DOHH2 (cell line): ENCODE measurements at regions not wholly inside any gene's neighbourhood (a gene's known extent, or its start where the extent isn't known, plus 50 kb on each side); places are given as distances from the start of the nearest gene placed in this dataset.

Experiments
- H3F3A ChIP-seq: fragments of 200-600 bp; sonication (generic), shearing (Covaris generic); 2 replicates; pipeline ENCODE4 v1.6.0; 2016; ENCODE audit warnings: antibody characterized with exemption, mild to moderate bottlenecking; ENCODE audit not compliant: control insufficient read depth, insufficient read depth
- H3K27ac ChIP-seq: fragments of 200-600 bp; sonication (generic); 2 replicates; pipeline ENCODE4 v1.5.1; 2014; ENCODE audit warnings: low read depth, mild to moderate bottlenecking, low read length, moderate library complexity
- H3K27me3 ChIP-seq: fragments of 200-600 bp; sonication (generic); 2 replicates; pipeline ENCODE4 v1.6.1; 2014; ENCODE audit warnings: mild to moderate bottlenecking, low read length, mixed read lengths; ENCODE audit not compliant: control insufficient read depth
- H3K36me3 ChIP-seq: fragments of 200-600 bp; sonication (generic); 2 replicates; pipeline ENCODE4 v1.6.1; 2014; ENCODE audit warnings: mild to moderate bottlenecking, low read length, moderate library complexity, mixed read lengths; ENCODE audit not compliant: control insufficient read depth
- H3K4me1 ChIP-seq: fragments of 200-600 bp; sonication (generic); 2 replicates; pipeline ENCODE4 v1.6.1; 2014; ENCODE audit warnings: mild to moderate bottlenecking, low read length, mixed read lengths; ENCODE audit not compliant: control insufficient read depth
- H3K4me2 ChIP-seq: fragments of 200-600 bp; sonication (generic); 2 replicates; pipeline ENCODE4 v1.6.0; 2014; ENCODE audit warnings: mild to moderate bottlenecking, low read length, moderate library complexity
- H3K4me3 ChIP-seq: fragments of 200-600 bp; sonication (generic); 2 replicates; pipeline ENCODE4 v1.5.1; 2014; ENCODE audit warnings: mild to moderate bottlenecking, low read length, mixed read lengths
- H3K79me2 ChIP-seq: fragments of 200-600 bp; sonication (generic); 2 replicates; pipeline ENCODE4 v1.6.1; 2014; ENCODE audit warnings: mild to moderate bottlenecking, low read length, mixed read lengths; ENCODE audit not compliant: control insufficient read depth
- H3K9me2 ChIP-seq: fragments of 200-600 bp; sonication (generic); replicated peaks from 2 replicates; pipeline ENCODE4 v1.6.1; 2014; ENCODE audit warnings: mild to moderate bottlenecking, low read length, mixed read lengths; ENCODE audit not compliant: control insufficient read depth
- H3K9me3 ChIP-seq: fragments of 200-600 bp; sonication (generic); 2 replicates; pipeline ENCODE4 v1.6.1; 2014; ENCODE audit warnings: antibody characterized with exemption, low read length, mixed read lengths; ENCODE audit not compliant: control insufficient read depth, insufficient read depth
- H4K20me1 ChIP-seq: fragments of 200-600 bp; sonication (generic); 2 replicates; pipeline ENCODE4 v1.6.0; 2014; ENCODE audit warnings: low read depth, mild to moderate bottlenecking, antibody characterized with exemption, low read length, moderate library complexity; ENCODE audit not compliant: control insufficient read depth, insufficient read depth
- CTCF ChIP-seq: fragments of 200-600 bp; sonication (generic); IDR thresholded peaks from one replicate; pipeline ENCODE4 v1.5.1; 2014; ENCODE audit warnings: antibody characterized with exemption, mild to moderate bottlenecking, low read depth, low read length; ENCODE audit not compliant: poor library complexity, severe bottlenecking
- EZH2phosphoT487 ChIP-seq: fragments of 200-600 bp; sonication (generic); IDR thresholded peaks from 2 replicates; pipeline ENCODE4 v1.6.1; 2017; ENCODE audit warnings: borderline replicate concordance, mild to moderate bottlenecking, antibody characterized with exemption, low read length, moderate library complexity, mixed read lengths

GRCh38 chr21:15487196-15487550 is 242.6 kb upstream of the USP25 start:
- no peak overlapping the region for H3K4me2 ChIP-seq
- no peak overlapping the region for H3K4me3 ChIP-seq
- no peaks in the 10 kb centered on the region for H4K20me1 ChIP-seq
- no peaks in the 10 kb centered on the region for H3K36me3 ChIP-seq
- H3K27ac ChIP-seq = no peak overlapping the region
- H3K9me2 ChIP-seq = no peaks in the 10 kb centered on the region
- no peak for TF ChIP-seq CTCF
- no peak for TF ChIP-seq EZH2phosphoT487
- H3K4me1 ChIP-seq = no peaks in the 10 kb centered on the region
- H3K27me3 ChIP-seq = no peaks in the 10 kb centered on the region
- H3F3A ChIP-seq = no peaks in the 10 kb centered on the region
- no peaks in the 10 kb centered on the region for H3K79me2 ChIP-seq
- H3K9me3 ChIP-seq = no peaks in the 10 kb centered on the region

DNA sequence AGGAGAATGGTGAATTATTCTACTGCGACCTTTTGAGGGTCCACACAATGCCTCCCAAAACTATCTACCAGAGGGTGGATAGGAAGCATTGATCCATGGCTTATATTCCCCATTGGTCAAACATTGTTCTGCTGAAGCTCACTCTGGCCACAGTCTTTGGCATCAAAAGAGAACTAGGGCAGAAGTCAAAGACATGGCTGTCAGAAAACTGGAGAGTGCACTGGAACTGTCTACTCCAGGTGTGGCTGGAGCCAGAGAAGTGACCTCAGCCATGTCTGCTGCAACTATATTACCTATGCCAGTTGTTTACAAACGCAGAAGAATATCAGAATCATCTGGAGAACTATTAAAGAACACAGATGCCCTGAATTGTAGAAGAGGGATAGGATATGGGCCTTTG is 238.7 kb upstream of the USP25 start:
- Histone ChIP-seq H3K27me3 (no peaks in the 10 kb centered on the region), H3K79me2 (no peaks in the 10 kb centered on the region)

DNA sequence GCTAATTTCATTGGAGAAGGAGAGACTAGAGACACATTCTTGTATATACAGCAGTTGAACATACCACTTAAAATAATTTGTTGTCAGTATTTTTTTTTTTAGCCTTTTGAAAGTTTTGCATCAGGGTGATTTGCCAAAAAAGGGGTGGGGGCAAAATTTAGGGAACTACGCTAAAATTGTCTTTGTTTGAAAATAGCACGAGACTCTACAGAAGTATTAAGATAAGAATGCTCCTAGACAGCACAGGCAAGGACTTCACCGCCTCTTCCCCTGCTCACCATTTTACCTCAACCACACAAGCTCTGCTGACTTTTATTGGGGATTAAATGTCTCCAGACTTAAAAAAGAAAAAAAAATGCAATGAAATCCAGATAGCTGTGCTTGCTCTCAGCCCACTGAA is 236.1 kb upstream of the USP25 start:
- no peaks in the 10 kb centered on the region for H3K9me2 ChIP-seq
- H3F3A ChIP-seq = no peaks in the 10 kb centered on the region
- H3K9me3 ChIP-seq = no peaks in the 10 kb centered on the region; the same call in 1 of the 2 replicates
- no peak overlapping the region for H3K4me2 ChIP-seq
- H3K27me3 ChIP-seq = no peaks in the 10 kb centered on the region
- no peaks in the 10 kb centered on the region for H3K36me3 ChIP-seq
- TF ChIP-seq CTCF (no peak), EZH2phosphoT487 (no peak)
- H4K20me1 ChIP-seq = no peaks in the 10 kb centered on the region
- H3K27ac ChIP-seq = no peak overlapping the region
- H3K4me3 ChIP-seq = no peak overlapping the region
- no peaks in the 10 kb centered on the region for H3K79me2 ChIP-seq
- H3K4me1 ChIP-seq = no peaks in the 10 kb centered on the region

More for the DNA sequence above, 238.7 kb upstream of the USP25 start:
- Histone ChIP-seq H3K9me2 (no peaks in the 10 kb centered on the region), H3F3A (no peaks in the 10 kb centered on the region), H3K9me3 (no peaks in the 10 kb centered on the region; the same call in 1 of the 2 replicates), H3K4me2 (no peak overlapping the region), H4K20me1 (no peaks in the 10 kb centered on the region), H3K4me3 (no peak overlapping the region), H3K4me1 (no peaks in the 10 kb centered on the region), H3K36me3 (no peaks in the 10 kb centered on the region), H3K27ac (no peak overlapping the region)
- TF ChIP-seq EZH2phosphoT487 = no peak
- TF ChIP-seq CTCF = no peak

DNA sequence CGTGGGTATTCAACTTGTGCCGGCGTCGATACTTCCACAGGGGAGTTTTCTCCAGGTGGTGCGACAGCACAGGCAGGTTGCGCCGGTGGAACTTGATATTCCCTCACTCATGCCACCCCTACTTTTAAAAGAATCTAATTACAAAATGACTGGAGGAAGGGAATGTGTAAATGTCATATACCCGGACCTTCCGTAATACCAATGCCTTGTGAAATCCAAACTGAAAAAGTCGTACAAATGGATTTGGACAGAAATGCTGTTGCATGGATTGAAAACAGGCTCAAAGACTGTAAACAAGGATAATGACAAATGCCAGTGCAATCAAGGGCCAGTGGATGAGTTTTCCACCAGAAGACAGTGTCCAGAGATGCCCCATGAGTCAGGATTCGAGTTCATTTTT is 235.3 kb upstream of the USP25 start:
- TF ChIP-seq CTCF (no peak), EZH2phosphoT487 (no peak)
- Histone ChIP-seq H3K27me3 (no peaks in the 10 kb centered on the region), H3F3A (no peaks in the 10 kb centered on the region)

More for the DNA sequence above, 235.3 kb upstream of the USP25 start:
- Histone ChIP-seq H3K4me2 (no peak overlapping the region), H3K4me3 (no peak overlapping the region), H3K36me3 (no peaks in the 10 kb centered on the region), H4K20me1 (no peaks in the 10 kb centered on the region), H3K9me2 (no peaks in the 10 kb centered on the region), H3K9me3 (no peaks in the 10 kb centered on the region; the same call in 1 of the 2 replicates), H3K79me2 (no peaks in the 10 kb centered on the region), H3K4me1 (no peaks in the 10 kb centered on the region), H3K27ac (no peak overlapping the region)
